K562 (cell line): ENCODE measurements at regions not wholly inside any gene's neighbourhood (a gene's known extent, or its start where the extent isn't known, plus 50 kb on each side); places are given as distances from the start of the nearest gene placed in this dataset.

Source experiments
- ATAC-seq: fragments of 200-7000 bp; cut with Tn5 transposase; 3 replicates; pipeline ENCODE4 v1.9.1; 2020; ENCODE audit warnings: moderate library complexity
- BruUV-seq: library from RNA; stranded (reverse); fragments of 400-500 nt; replicated peaks from 2 replicates; lab custom pipeline; 2021; lab: Mats Ljungman, UMichigan
- CTCF ChIA-PET: fragments of 300-600 bp; formaldehyde crosslinking; extraction: SDS; loops from one replicate; lab custom pipeline; 2021; ENCODE audit warnings: low intra/inter-chr PET ratio; lab: Yijun Ruan, JAX
- POLR2A ChIA-PET: fragments of 300-600, 350-650 bp; sonication (Branson Sonifier 250); formaldehyde crosslinking; extraction: SDS; loops from one replicate; lab custom pipeline; 2021; ENCODE audit warnings: antibody characterized with exemption, inconsistent platforms; lab: Yijun Ruan, JAX
- DNase-seq, 4 experiments: peaks; one replicate each; pipeline versions ENCODE4 v3.0.0 to v3.0.0-alpha.2; 2011 to 2018; ENCODE audit warnings: low spot score in 3 of 4, mixed read lengths in 3 of 4; ENCODE audit errors: extremely low read depth in 1 of 4
- FAIRE-seq: peaks from 2 replicates; lab custom pipeline; 2011; peaks lifted over from hg19 to GRCh38; lab: Jason Lieb, UNC
- H2AFZ ChIP-seq: 2 replicates; pipeline ENCODE4 v1.6.0; 2011; ENCODE audit warnings: low read depth, low read length, control low read depth, inconsistent platforms
- H3K27ac ChIP-seq: fragments of 200-600 bp; 3 replicates; pipeline ENCODE4 v1.8.0; 2011; ENCODE audit warnings: low read depth, mild to moderate bottlenecking, control low read depth, inconsistent platforms, low read length, moderate library complexity, mixed read lengths; ENCODE audit errors: extremely low read depth
- H3K27me3 ChIP-seq, 2 experiments: fragments of 300-600 bp in 1 of 2; 2 replicates in 1 of 2; 3 replicates in 1 of 2; pipeline versions ENCODE4 v1.6.0 to v1.8.0; 2011; ENCODE audit warnings: inconsistent platforms in 2 of 2, low read length in 2 of 2, mild to moderate bottlenecking in 1 of 2, mixed read lengths in 1 of 2, moderate library complexity in 1 of 2; ENCODE audit not compliant: control insufficient read depth in 2 of 2, insufficient read depth in 2 of 2
- H3K36me3 ChIP-seq: fragments of 300-600 bp; 3 replicates; pipeline ENCODE4 v1.8.0; 2011; ENCODE audit warnings: mild to moderate bottlenecking, low read length, inconsistent platforms; ENCODE audit not compliant: control insufficient read depth, insufficient read depth
- H3K4me1 ChIP-seq, 2 experiments: fragments of 200-600 bp in 1 of 2; replicated peaks in 1 of 2; 2 replicates in 1 of 2; 3 replicates in 1 of 2; pipeline versions ENCODE4 v1.5.1 to v1.8.0; 2011; ENCODE audit warnings: inconsistent platforms in 2 of 2, low read length in 2 of 2, mild to moderate bottlenecking in 1 of 2, mixed read lengths in 1 of 2, moderate library complexity in 1 of 2; ENCODE audit not compliant: control insufficient read depth in 2 of 2, insufficient read depth in 2 of 2
- H3K4me2 ChIP-seq: 2 replicates; pipeline ENCODE4 v1.6.1; 2011; ENCODE audit warnings: low read length, control low read depth, inconsistent platforms, mixed read lengths; ENCODE audit not compliant: insufficient read depth
- H3K4me3 ChIP-seq: fragments of 200-600 bp; sonication (generic), shearing (Covaris generic); 2 replicates; pipeline ENCODE4 v1.5.1; 2016; ENCODE audit warnings: control low read depth, inconsistent platforms
- H3K79me2 ChIP-seq: fragments of 200-600 bp; 3 replicates; pipeline ENCODE4 v1.8.0; 2011; ENCODE audit warnings: low read length, inconsistent platforms; ENCODE audit not compliant: control insufficient read depth, insufficient read depth
- H3K9ac ChIP-seq, 2 experiments: 2 replicates each; pipeline versions ENCODE4 v1.6.0 to v1.6.1; 2011; ENCODE audit warnings: low read depth in 2 of 2, low read length in 2 of 2, control low read depth in 1 of 2, inconsistent platforms in 1 of 2, mild to moderate bottlenecking in 1 of 2, mixed read lengths in 1 of 2; ENCODE audit not compliant: insufficient read depth in 1 of 2
- H3K9me1 ChIP-seq: one replicate; pipeline ENCODE4 v1.6.0; 2011; ENCODE audit warnings: inconsistent platforms, mild to moderate bottlenecking, low read length, moderate library complexity; ENCODE audit not compliant: control insufficient read depth, insufficient read depth
- H3K9me3 ChIP-seq: replicated peaks from 2 replicates; pipeline ENCODE4 v1.5.1; 2011; ENCODE audit warnings: low read depth, low read length, inconsistent platforms; ENCODE audit not compliant: control insufficient read depth, insufficient read depth
- H4K20me1 ChIP-seq: replicated peaks from 2 replicates; pipeline ENCODE4 v1.6.1; 2011; ENCODE audit warnings: low read length, inconsistent platforms, mixed read lengths; ENCODE audit not compliant: control insufficient read depth, insufficient read depth
- ETV1 ChIP-seq: fragments of 450-650 bp; conservative IDR thresholded peaks from 2 replicates; pipeline ENCODE4 v1.6.1; 2016; ENCODE audit warnings: missing genetic modification characterization, control low read depth, low read depth, missing compliant biosample characterization
- HMG20A ChIP-seq: fragments of 450-650 bp; formaldehyde crosslinking; conservative IDR thresholded peaks from 2 replicates; pipeline ENCODE4 v1.4.0; 2020; ENCODE audit warnings: mild to moderate bottlenecking, mixed read lengths
- PHB2 ChIP-seq: fragments of 450-650 bp; IDR thresholded peaks from 2 replicates; pipeline ENCODE4 v1.6.1; 2017; ENCODE audit warnings: low read depth
- RFX7 ChIP-seq: fragments of 250-450 bp; sonication (Bioruptor Pico); IDR thresholded peaks from 2 replicates; pipeline ENCODE4 v1.5.1; 2021; ENCODE audit warnings: mild to moderate bottlenecking
- SIN3A ChIP-seq, 2 experiments: fragments of 150-350 bp in 1 of 2; IDR thresholded peaks; 2 replicates each; pipeline ENCODE4 v1.6.1; 2011 to 2016; ENCODE audit warnings: borderline replicate concordance in 2 of 2, low read depth in 2 of 2, low read length in 2 of 2, mild to moderate bottlenecking in 2 of 2, moderate library complexity in 2 of 2; ENCODE audit not compliant: control insufficient read depth in 1 of 2
- YY1 ChIP-seq, 3 experiments: IDR thresholded peaks; 2 replicates each; pipeline ENCODE4 v1.6.1; 2011; ENCODE audit warnings: low read length in 2 of 3, mild to moderate bottlenecking in 2 of 3, moderate library complexity in 2 of 3, borderline replicate concordance in 1 of 3, control low read depth in 1 of 3, low read depth in 1 of 3; ENCODE audit not compliant: insufficient read depth in 3 of 3, insufficient replicate concordance in 2 of 3, control insufficient read depth in 1 of 3, insufficient read length in 1 of 3; ENCODE audit errors: extremely low read depth in 1 of 3
- ZC3H11A ChIP-seq: IDR thresholded peaks from 2 replicates; pipeline ENCODE4 v1.6.1; 2012; ENCODE audit warnings: low read depth, low read length, improper control_type of control experiment
- ZNF583 ChIP-seq: fragments of 250-450 bp; sonication (Bioruptor Pico); IDR thresholded peaks from 2 replicates; pipeline ENCODE4 v1.4.0; 2020
- WGBS: fragments of 100-300 bp; shearing (Covaris generic); methylation state at CpG from one replicate; pipeline ENCODE4 v1.1.6; 2016; ENCODE audit warnings: low coverage, mixed read lengths; ENCODE audit not compliant: insufficient coverage; ENCODE audit errors: missing lambda C conversion rate; 5-methylcytosine and 5-hydroxymethylcytosine counted together
- in situ Hi-C: fragments of 300-500 bp; cut with MboI; formaldehyde crosslinking; loops from 4 replicates; pipeline ENCODE4 v1.15.0; 2018; ENCODE audit warnings: inconsistent platforms, mixed read lengths
- intact Hi-C: fragments of 100-400 bp; cut with micrococcal nuclease; formaldehyde crosslinking; loops from 2 replicates; pipeline ENCODE4 v1.14.2; 2022
- TF ChIP-seq, protein P1 (sequence below): fragments of 450-650 bp; IDR thresholded peaks from 2 replicates; pipeline ENCODE4 v1.6.1; 2016; ENCODE audit warnings: low read depth, mild to moderate bottlenecking, moderate library complexity
- TF ChIP-seq, protein P2 (sequence below): fragments of 200-400 bp; formaldehyde crosslinking; IDR thresholded peaks from 2 replicates; pipeline ENCODE4 v1.6.1; 2017; ENCODE audit warnings: mild to moderate bottlenecking, low read depth, low read length, moderate library complexity

DNA sequence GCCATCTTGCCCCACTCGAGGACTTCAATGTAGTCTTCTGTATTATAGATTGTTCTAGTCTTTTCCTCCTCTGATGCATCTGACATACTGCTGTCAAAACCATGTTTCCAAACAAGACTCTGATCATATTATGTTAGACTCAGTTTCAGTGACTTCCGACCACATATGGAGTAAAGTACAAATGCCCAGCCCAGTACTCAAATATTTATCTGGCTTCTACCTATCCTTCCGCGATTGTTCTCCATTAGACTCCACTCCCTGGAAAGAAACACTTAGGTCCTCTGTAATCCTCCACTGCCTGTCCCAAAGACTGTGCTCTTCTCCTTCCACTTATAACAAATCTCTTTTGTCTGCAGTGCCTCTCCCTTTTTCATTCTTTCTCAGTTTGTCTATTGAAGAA, 439.5 kb downstream of the EFNB2 start:
- FAIRE-seq (no peak), DNase-seq (no peak)
- WGBS: 0% methylated on average over 4 of the region's 4 CpGs
- H3K9ac ChIP-seq: no peak overlapping the region
- POLR2A ChIA-PET: no interaction called here
- no peak for TF ChIP-seq ZNF583 (CRISPR knock-in tag)
- no peak for TF ChIP-seq HMG20A (CRISPR knock-in tag)
- no peak for TF ChIP-seq ZC3H11A
- TF ChIP-seq RFX7 (CRISPR knock-in tag): no peak
- TF ChIP-seq, protein P1, sequence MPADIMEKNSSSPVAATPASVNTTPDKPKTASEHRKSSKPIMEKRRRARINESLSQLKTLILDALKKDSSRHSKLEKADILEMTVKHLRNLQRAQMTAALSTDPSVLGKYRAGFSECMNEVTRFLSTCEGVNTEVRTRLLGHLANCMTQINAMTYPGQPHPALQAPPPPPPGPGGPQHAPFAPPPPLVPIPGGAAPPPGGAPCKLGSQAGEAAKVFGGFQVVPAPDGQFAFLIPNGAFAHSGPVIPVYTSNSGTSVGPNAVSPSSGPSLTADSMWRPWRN: no peak
- TF ChIP-seq, protein P2, sequence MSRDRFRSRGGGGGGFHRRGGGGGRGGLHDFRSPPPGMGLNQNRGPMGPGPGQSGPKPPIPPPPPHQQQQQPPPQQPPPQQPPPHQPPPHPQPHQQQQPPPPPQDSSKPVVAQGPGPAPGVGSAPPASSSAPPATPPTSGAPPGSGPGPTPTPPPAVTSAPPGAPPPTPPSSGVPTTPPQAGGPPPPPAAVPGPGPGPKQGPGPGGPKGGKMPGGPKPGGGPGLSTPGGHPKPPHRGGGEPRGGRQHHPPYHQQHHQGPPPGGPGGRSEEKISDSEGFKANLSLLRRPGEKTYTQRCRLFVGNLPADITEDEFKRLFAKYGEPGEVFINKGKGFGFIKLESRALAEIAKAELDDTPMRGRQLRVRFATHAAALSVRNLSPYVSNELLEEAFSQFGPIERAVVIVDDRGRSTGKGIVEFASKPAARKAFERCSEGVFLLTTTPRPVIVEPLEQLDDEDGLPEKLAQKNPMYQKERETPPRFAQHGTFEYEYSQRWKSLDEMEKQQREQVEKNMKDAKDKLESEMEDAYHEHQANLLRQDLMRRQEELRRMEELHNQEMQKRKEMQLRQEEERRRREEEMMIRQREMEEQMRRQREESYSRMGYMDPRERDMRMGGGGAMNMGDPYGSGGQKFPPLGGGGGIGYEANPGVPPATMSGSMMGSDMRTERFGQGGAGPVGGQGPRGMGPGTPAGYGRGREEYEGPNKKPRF: no peak
- TF ChIP-seq PHB2: no peak
- TF ChIP-seq ETV1 (tag): no peak
- no peak for TF ChIP-seq YY1 (IDR thresholded peaks at IDR 0.05; ENCODE audit: borderline replicate concordance in 1 of 3, control insufficient read depth in 1 of 3, extremely low read depth in 1 of 3, insufficient read depth in 3 of 3, insufficient read length in 1 of 3, insufficient replicate concordance in 2 of 3, low read depth in 1 of 3, low read length in 2 of 3)
- no peak for TF ChIP-seq SIN3A (IDR thresholded peaks at IDR 0.05; ENCODE audit: borderline replicate concordance in 2 of 2, control insufficient read depth in 1 of 2, low read depth in 2 of 2, low read length in 2 of 2)
- TF ChIP-seq, all 486 proteins: peak for 0
- Histone ChIP-seq H3K27me3 (no peaks in the 10 kb centered on the region), H3K9me3 (no peaks in the 10 kb centered on the region), H3K36me3 (no peaks in the 10 kb centered on the region), H2AFZ (no peak overlapping the region), H3K79me2 (no peaks in the 10 kb centered on the region), H4K20me1 (no peaks in the 10 kb centered on the region), H3K4me3 (no peak overlapping the region), H3K27ac (no peak overlapping the region), H3K4me2 (no peak overlapping the region), H3K4me1 (no peaks in the 10 kb centered on the region), H3K9me1 (no peaks in the 10 kb centered on the region)
- intact Hi-C loops (no loop called here), in situ Hi-C loops (no loop called here)
- ATAC-seq: no peak
- CTCF ChIA-PET: no interaction called here
- no TSS peak for BruUV-seq
